Ramos (cell line): ENCODE measurements at regions not wholly inside any gene's neighbourhood (a gene's known extent, or its start where the extent isn't known, plus 50 kb on each side); places are given as distances from the start of the nearest gene placed in this dataset.
"Not testable (repeated sequence)": the region's sequence is repeated elsewhere in the genome, so short reads cannot be mapped to it uniquely, and the experiment has no call there.

ENCODE experiments used
- in situ Hi-C: fragments of 300-500 bp; cut with MboI; formaldehyde crosslinking; loops from one replicate; pipeline ENCODE4 v1.14.3; 2022; ENCODE audit warnings: low sequenced_read_pairs; ENCODE audit not compliant: unreplicated experiment

GRCh38 chr21:35716876-35717565 is 343.3 kb downstream of the SETD4 start:
- in situ Hi-C loops: no loop called here

GRCh38 chr21:35713914-35714313 is 346.4 kb downstream of the SETD4 start:
- in situ Hi-C loops: no loop called here

GRCh38 chr21:35711661-35712060 is 348.7 kb downstream of the SETD4 start:
- in situ Hi-C loops: no loop called here

GRCh38 chr21:35711213-35711612 is 349.1 kb downstream of the SETD4 start:
- in situ Hi-C loops: no loop called here

GRCh38 chr21:35709990-35710389 is 350.3 kb downstream of the SETD4 start:
- in situ Hi-C loops: not testable (repeated sequence)

- in situ Hi-C loops: no loop called here
Measured at GRCh38 chr21:35705888-35706287, 354.4 kb downstream of the SETD4 start.

GRCh38 chr21:35705237-35705887 is 355.0 kb downstream of the SETD4 start:
- in situ Hi-C loops: no loop called here

- in situ Hi-C loops: no loop called here
Measured at GRCh38 chr21:35703704-35704103, 356.6 kb downstream of the SETD4 start.

GRCh38 chr21:35699361-35699760 is 361.0 kb downstream of the SETD4 start:
- in situ Hi-C loops: no loop called here

- in situ Hi-C loops: no loop called here
Measured at GRCh38 chr21:35697321-35697808, 363.0 kb downstream of the SETD4 start.

GRCh38 chr21:35696644-35697043 is 363.7 kb downstream of the SETD4 start:
- in situ Hi-C loops: no loop called here

GRCh38 chr21:35692311-35692710 is 368.0 kb downstream of the SETD4 start:
- in situ Hi-C loops: no loop called here

- in situ Hi-C loops: no loop called here
Measured at GRCh38 chr21:35690436-35690835, 369.9 kb downstream of the SETD4 start.

GRCh38 chr21:35686156-35686555 is 374.2 kb downstream of the SETD4 start:
- in situ Hi-C loops: no loop called here

GRCh38 chr21:35683664-35684304 is 376.5 kb downstream of the SETD4 start:
- in situ Hi-C loops: no loop called here

- in situ Hi-C loops: no loop called here
Measured at GRCh38 chr21:35682904-35683549, 377.3 kb downstream of the SETD4 start.

GRCh38 chr21:35681946-35682345 is 378.4 kb downstream of the SETD4 start:
- in situ Hi-C loops: no loop called here

- in situ Hi-C loops: no loop called here
Measured at GRCh38 chr21:35679076-35679475, 381.2 kb downstream of the SETD4 start.

GRCh38 chr21:35678393-35678792 is 381.9 kb downstream of the SETD4 start:
- in situ Hi-C loops: no loop called here

GRCh38 chr21:35677298-35677841 is 383.0 kb downstream of the SETD4 start:
- in situ Hi-C loops: no loop called here
